ENCODE measurements at regions not wholly inside any gene's neighbourhood (a gene's known extent, or its start where the extent isn't known, plus 50 kb on each side); places are given as distances from the start of the nearest gene placed in this dataset.

GRCh38 chr6:92121228-92121627 is 1298.1 kb downstream of the EPHA7 start:
- Mint-ChIP-seq H3K27me3 (ENCODE audit: unreplicated experiment) (no peaks in the 10 kb centered on the region), H3K9me3 (ENCODE audit: unreplicated experiment) (no peaks in the 10 kb centered on the region), H3K4me3 (ENCODE audit: unreplicated experiment) (no peak overlapping the region), H3K36me3 (ENCODE audit: unreplicated experiment) (no peaks in the 10 kb centered on the region), H3K27ac (ENCODE audit: unreplicated experiment) (no peak overlapping the region), H3K4me1 (ENCODE audit: unreplicated experiment) (peaks cover 12% of the 10 kb centered on the region)
- no peak for DNase-seq (ENCODE audit: extremely low spot score, unreplicated experiment)
- no peak for TF ChIP-seq CTCF (IDR thresholded peaks at IDR 0.05)

GRCh38 chr6:92117800-92118199 is 1301.6 kb downstream of the EPHA7 start:
- H3K4me3 Mint-ChIP-seq (ENCODE audit: unreplicated experiment), result no peak overlapping the region
- no peak for DNase-seq (ENCODE audit: extremely low spot score, unreplicated experiment)
- H3K36me3 Mint-ChIP-seq (ENCODE audit: unreplicated experiment), result no peaks in the 10 kb centered on the region
- no peaks in the 10 kb centered on the region for H3K27me3 Mint-ChIP-seq (ENCODE audit: unreplicated experiment)
- no peaks in the 10 kb centered on the region for H3K9me3 Mint-ChIP-seq (ENCODE audit: unreplicated experiment)
- H3K4me1 Mint-ChIP-seq (ENCODE audit: unreplicated experiment), result peaks cover 2% of the 10 kb centered on the region
- TF ChIP-seq CTCF (IDR thresholded peaks at IDR 0.05), result no peak
- H3K27ac Mint-ChIP-seq (ENCODE audit: unreplicated experiment), result no peak overlapping the region

GRCh38 chr6:92114797-92115196 is 1304.6 kb downstream of the EPHA7 start:
- TF ChIP-seq CTCF (IDR thresholded peaks at IDR 0.05), result no peak
- no peak overlapping the region for H3K27ac Mint-ChIP-seq (ENCODE audit: unreplicated experiment)
- DNase-seq (ENCODE audit: extremely low spot score, unreplicated experiment), result no peak
- no peaks in the 10 kb centered on the region for H3K27me3 Mint-ChIP-seq (ENCODE audit: unreplicated experiment)
- peaks cover 3% of the 10 kb centered on the region for H3K9me3 Mint-ChIP-seq (ENCODE audit: unreplicated experiment)
- peaks cover 2% of the 10 kb centered on the region for H3K4me1 Mint-ChIP-seq (ENCODE audit: unreplicated experiment)
- no peak overlapping the region for H3K4me3 Mint-ChIP-seq (ENCODE audit: unreplicated experiment)
- H3K36me3 Mint-ChIP-seq (ENCODE audit: unreplicated experiment), result peaks cover 3% of the 10 kb centered on the region

- no peaks in the 10 kb centered on the region for H3K27me3 Mint-ChIP-seq (ENCODE audit: unreplicated experiment)
- peaks cover 2% of the 10 kb centered on the region for H3K4me1 Mint-ChIP-seq (ENCODE audit: unreplicated experiment)
- TF ChIP-seq CTCF (IDR thresholded peaks at IDR 0.05), result no peak
- DNase-seq (ENCODE audit: extremely low spot score, unreplicated experiment), result no peak
- no peak overlapping the region for H3K27ac Mint-ChIP-seq (ENCODE audit: unreplicated experiment)
- H3K4me3 Mint-ChIP-seq (ENCODE audit: unreplicated experiment), result no peak overlapping the region
- H3K36me3 Mint-ChIP-seq (ENCODE audit: unreplicated experiment), result peaks cover 3% of the 10 kb centered on the region
- peaks cover 4% of the 10 kb centered on the region for H3K9me3 Mint-ChIP-seq (ENCODE audit: unreplicated experiment)
Observed at GRCh38 chr6:92114091-92114675, 1305.2 kb downstream of the EPHA7 start.

GRCh38 chr6:92111386-92111785 is 1308.0 kb downstream of the EPHA7 start:
- Mint-ChIP-seq H3K27me3 (ENCODE audit: unreplicated experiment) (no peaks in the 10 kb centered on the region), H3K4me1 (ENCODE audit: unreplicated experiment) (peaks cover 2% of the 10 kb centered on the region), H3K4me3 (ENCODE audit: unreplicated experiment) (no peak overlapping the region), H3K27ac (ENCODE audit: unreplicated experiment) (no peak overlapping the region), H3K9me3 (ENCODE audit: unreplicated experiment) (peaks cover 11% of the 10 kb centered on the region), H3K36me3 (ENCODE audit: unreplicated experiment) (peaks cover 6% of the 10 kb centered on the region)
- no peak for DNase-seq (ENCODE audit: extremely low spot score, unreplicated experiment)
- no peak for TF ChIP-seq CTCF (IDR thresholded peaks at IDR 0.05)

Data from osteocyte (in vitro differentiated cells).